ENCODE measurements at regions not wholly inside any gene's neighbourhood (a gene's known extent, or its start where the extent isn't known, plus 50 kb on each side); places are given as distances from the start of the nearest gene placed in this dataset.

DNA sequence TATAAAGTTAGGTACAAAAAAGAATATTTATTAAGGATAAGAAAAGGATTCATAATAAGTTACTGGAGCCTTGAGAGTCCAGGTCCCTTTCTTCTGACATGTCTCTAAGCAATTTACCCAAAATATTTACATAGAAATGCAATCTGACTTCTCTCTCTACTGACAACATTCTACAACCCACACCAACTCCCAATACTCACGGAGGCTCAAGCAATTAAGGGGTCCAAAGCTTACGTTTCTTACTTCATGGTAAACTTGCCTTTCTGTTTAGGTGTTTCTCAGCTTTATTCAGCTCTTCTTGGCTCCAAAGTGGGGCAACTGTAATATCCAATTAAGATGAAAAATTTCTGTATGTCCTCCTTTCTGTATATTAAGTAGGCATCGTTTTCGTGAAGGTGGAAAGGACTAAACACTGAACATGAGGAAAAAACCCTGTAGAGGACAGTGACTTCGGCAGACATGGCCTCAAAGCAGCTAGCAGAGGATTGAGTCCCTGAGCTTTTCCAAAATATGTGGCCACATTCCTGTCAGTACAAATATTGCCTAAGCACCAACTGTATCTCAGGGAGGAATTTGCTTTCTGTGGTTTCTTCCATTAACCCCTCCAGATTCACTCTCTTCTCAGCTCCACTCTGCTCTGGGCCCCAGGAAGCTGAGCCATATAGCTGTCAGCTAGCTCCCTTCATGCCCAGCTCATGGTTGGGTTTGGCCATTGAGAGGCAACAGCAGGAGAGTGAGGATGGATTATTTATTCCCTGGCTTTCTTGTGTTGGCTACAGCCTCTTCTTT lies 67.9 kb upstream of the GLS start:
- TF ChIP-seq, protein P1, sequence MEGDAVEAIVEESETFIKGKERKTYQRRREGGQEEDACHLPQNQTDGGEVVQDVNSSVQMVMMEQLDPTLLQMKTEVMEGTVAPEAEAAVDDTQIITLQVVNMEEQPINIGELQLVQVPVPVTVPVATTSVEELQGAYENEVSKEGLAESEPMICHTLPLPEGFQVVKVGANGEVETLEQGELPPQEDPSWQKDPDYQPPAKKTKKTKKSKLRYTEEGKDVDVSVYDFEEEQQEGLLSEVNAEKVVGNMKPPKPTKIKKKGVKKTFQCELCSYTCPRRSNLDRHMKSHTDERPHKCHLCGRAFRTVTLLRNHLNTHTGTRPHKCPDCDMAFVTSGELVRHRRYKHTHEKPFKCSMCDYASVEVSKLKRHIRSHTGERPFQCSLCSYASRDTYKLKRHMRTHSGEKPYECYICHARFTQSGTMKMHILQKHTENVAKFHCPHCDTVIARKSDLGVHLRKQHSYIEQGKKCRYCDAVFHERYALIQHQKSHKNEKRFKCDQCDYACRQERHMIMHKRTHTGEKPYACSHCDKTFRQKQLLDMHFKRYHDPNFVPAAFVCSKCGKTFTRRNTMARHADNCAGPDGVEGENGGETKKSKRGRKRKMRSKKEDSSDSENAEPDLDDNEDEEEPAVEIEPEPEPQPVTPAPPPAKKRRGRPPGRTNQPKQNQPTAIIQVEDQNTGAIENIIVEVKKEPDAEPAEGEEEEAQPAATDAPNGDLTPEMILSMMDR (IDR thresholded peaks at IDR 0.05), result no peak
- TF ChIP-seq POLR2A (IDR thresholded peaks at IDR 0.05), result no peak
